Nephron (organoid): ENCODE measurements at regions not wholly inside any gene's neighbourhood (a gene's known extent, or its start where the extent isn't known, plus 50 kb on each side); places are given as distances from the start of the nearest gene placed in this dataset.

Experiments
- H3K27ac Mint-ChIP-seq, 3 experiments: 2 replicates each; pipeline ENCODE4 v1.8.0; 2020; ENCODE audit warnings: mixed read lengths in 3 of 3, mild to moderate bottlenecking in 2 of 3, moderate library complexity in 1 of 3
- H3K27me3 Mint-ChIP-seq: 2 replicates; pipeline ENCODE4 v1.8.0; 2021; ENCODE audit warnings: low read depth, mild to moderate bottlenecking, moderate library complexity, mixed read lengths
- H3K36me3 Mint-ChIP-seq: 2 replicates; pipeline ENCODE4 v1.8.0; 2020; ENCODE audit warnings: low read depth, mixed read lengths
- H3K4me1 Mint-ChIP-seq: 2 replicates; pipeline ENCODE4 v1.8.0; 2020; ENCODE audit warnings: mixed read lengths
- H3K4me3 Mint-ChIP-seq, 3 experiments: 2 replicates each; pipeline ENCODE4 v1.8.0; 2020; ENCODE audit warnings: mild to moderate bottlenecking in 3 of 3, mixed read lengths in 3 of 3, moderate library complexity in 2 of 3
- H3K9me3 Mint-ChIP-seq: 2 replicates; pipeline ENCODE4 v1.8.0; 2020; ENCODE audit warnings: mixed read lengths
- CTCF ChIP-seq, 3 experiments: fragments of 200-600 bp; sonication (generic); IDR thresholded peaks; one replicate each; pipeline ENCODE4 v1.5.0; 2021; ENCODE audit warnings: antibody characterized with exemption in 3 of 3; ENCODE audit not compliant: unreplicated experiment in 3 of 3

- peaks cover 6% of the 10 kb centered on the region for H3K4me1 Mint-ChIP-seq
- no peak for TF ChIP-seq CTCF (IDR thresholded peaks at IDR 0.05; ENCODE audit: unreplicated experiment in 3 of 3)
- no peaks in the 10 kb centered on the region for H3K36me3 Mint-ChIP-seq
- H3K27me3 Mint-ChIP-seq = no peaks in the 10 kb centered on the region
- H3K9me3 Mint-ChIP-seq = no peaks in the 10 kb centered on the region
- H3K4me3 Mint-ChIP-seq = no peak overlapping the region
- H3K27ac Mint-ChIP-seq = no peak overlapping the region
These were observed 142.4 kb upstream of the RBBP8 start for GRCh38 chr18:22790545-22791309.

GRCh38 chr18:22791310-22791610 lies 141.9 kb upstream of the RBBP8 start:
- Mint-ChIP-seq H3K4me1 (peaks cover 6% of the 10 kb centered on the region), H3K27me3 (no peaks in the 10 kb centered on the region), H3K9me3 (no peaks in the 10 kb centered on the region), H3K4me3 (no peak overlapping the region), H3K27ac (no peak overlapping the region), H3K36me3 (no peaks in the 10 kb centered on the region)
- TF ChIP-seq CTCF (IDR thresholded peaks at IDR 0.05; ENCODE audit: unreplicated experiment in 3 of 3) = no peak

- H3K27me3 Mint-ChIP-seq = peaks cover 4% of the 10 kb centered on the region
- H3K9me3 Mint-ChIP-seq = no peaks in the 10 kb centered on the region
- no peak overlapping the region for H3K4me3 Mint-ChIP-seq
- peaks cover 21% of the 10 kb centered on the region for H3K4me1 Mint-ChIP-seq
- H3K27ac Mint-ChIP-seq = no peak overlapping the region
- no peaks in the 10 kb centered on the region for H3K36me3 Mint-ChIP-seq
- no peak for TF ChIP-seq CTCF (IDR thresholded peaks at IDR 0.05; ENCODE audit: unreplicated experiment in 3 of 3)
These were observed 137.0 kb upstream of the RBBP8 start for GRCh38 chr18:22796113-22796512.

- no peak for TF ChIP-seq CTCF (IDR thresholded peaks at IDR 0.05; ENCODE audit: unreplicated experiment in 3 of 3)
- Mint-ChIP-seq H3K4me1 (peaks cover 23% of the 10 kb centered on the region), H3K4me3 (no peak overlapping the region), H3K9me3 (no peaks in the 10 kb centered on the region), H3K27ac (peak overlapping the region in 1 of 3 experiments; percentile 76), H3K36me3 (no peaks in the 10 kb centered on the region), H3K27me3 (peaks cover 4% of the 10 kb centered on the region)
These were observed 132.6 kb upstream of the RBBP8 start for GRCh38 chr18:22800551-22800951.

- Mint-ChIP-seq H3K4me3 (no peak overlapping the region), H3K36me3 (no peaks in the 10 kb centered on the region)
These were observed 119.3 kb upstream of the RBBP8 start for GRCh38 chr18:22813648-22814328.

More at GRCh38 chr18:22813648-22814328, 119.3 kb upstream of the RBBP8 start:
- Mint-ChIP-seq H3K4me1 (peaks cover 13% of the 10 kb centered on the region), H3K27ac (peak overlapping the region in 1 of 3 experiments; percentile 44), H3K27me3 (peaks cover 8% of the 10 kb centered on the region), H3K9me3 (peaks cover 2% of the 10 kb centered on the region)
- peak; percentile 66 to 78 (median 72) for TF ChIP-seq CTCF (IDR thresholded peaks at IDR 0.05; ENCODE audit: unreplicated experiment in 3 of 3)
